Uterus (tissue), 3 donors: ENCODE measurements at regions not wholly inside any gene's neighbourhood (a gene's known extent, or its start where the extent isn't known, plus 50 kb on each side); places are given as distances from the start of the nearest gene placed in this dataset.

ENCODE experiments used
- DNase-seq, 2 donors: peaks; one replicate each; pipeline ENCODE4 v3.0.0-alpha.2; 2019 to 2020
- H3K27ac ChIP-seq, 2 donors: fragments of 200-600 bp; sonication (generic); 1 replicate in 1 of 2; 2 replicates in 1 of 2; pipeline ENCODE4 v1.5.1; 2016 to 2018
- H3K27me3 ChIP-seq, 2 donors: fragments of 200-600 bp; sonication (generic); one replicate each; pipeline ENCODE4 v1.5.1; 2018 to 2019; ENCODE audit warnings: control low read depth in 1 of 2
- H3K36me3 ChIP-seq, 2 donors: fragments of 200-600 bp; sonication (generic); one replicate each; pipeline ENCODE4 v1.5.1; 2019; ENCODE audit warnings: control low read depth in 1 of 2
- H3K4me1 ChIP-seq, 2 donors: fragments of 200-600 bp; sonication (generic); one replicate each; pipeline ENCODE4 v1.5.1; 2018 to 2019; ENCODE audit warnings: control low read depth in 1 of 2
- H3K4me3 ChIP-seq, 2 donors: fragments of 200-600 bp; sonication (generic); 1 replicate in 1 of 2; 2 replicates in 1 of 2; pipeline ENCODE4 v1.5.1; 2018 to 2019; ENCODE audit warnings: mild to moderate bottlenecking in 1 of 2
- H3K9me3 ChIP-seq, 2 donors: fragments of 200-600 bp; sonication (generic); one replicate each; pipeline ENCODE4 v1.5.1; 2019; ENCODE audit warnings: control low read depth in 1 of 2
- POLR2A ChIP-seq, 2 donors: fragments of 450-650 bp; IDR thresholded peaks; one replicate each; pipeline ENCODE4 v1.6.1; 2016; ENCODE audit warnings: antibody characterized with exemption in 2 of 2, mild to moderate bottlenecking in 1 of 2, moderate library complexity in 1 of 2
- intact Hi-C: fragments of 100-400 bp; cut with DNase I; formaldehyde crosslinking; loops from one replicate; pipeline ENCODE4 v1.15.1; 2023; ENCODE audit warnings: low total_unique reads
- TF ChIP-seq, protein P1 (sequence below), 4 experiments: fragments of 200-600 bp in 2 of 4; fragments of 450-650 bp in 2 of 4; sonication (generic) in 2 of 4; IDR thresholded peaks; one replicate each; pipeline ENCODE4 v1.5.1; 2016 to 2019; ENCODE audit warnings: antibody characterized with exemption in 4 of 4, mild to moderate bottlenecking in 2 of 4, moderate library complexity in 1 of 4
- donor health status: DM: yes; HTN: yes; CAD: no.

DNA sequence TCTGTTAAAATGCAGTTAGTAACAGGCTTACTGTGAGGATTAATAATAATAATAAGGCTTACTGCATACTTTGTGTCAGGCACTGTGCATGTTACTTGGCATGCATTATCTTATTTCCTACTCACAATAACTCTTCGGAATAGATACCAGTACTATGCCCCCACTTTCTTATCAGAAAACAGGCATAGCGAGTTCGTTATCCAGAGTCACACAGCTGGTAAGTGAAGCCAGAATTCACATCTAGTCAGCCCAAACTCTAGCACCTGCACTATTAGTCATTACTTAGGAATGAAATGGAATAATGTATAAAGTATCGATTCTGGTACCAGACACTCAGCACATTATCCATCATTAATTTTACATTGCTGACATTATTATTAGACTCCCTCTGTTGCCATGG, 155.7 kb upstream of the BLID start:
- no peaks in the 10 kb centered on the region for H3K4me1 ChIP-seq
- no peaks in the 10 kb centered on the region for H3K9me3 ChIP-seq
- DNase-seq: no peak
- intact Hi-C loops: no loop called here
- no peak for TF ChIP-seq POLR2A (IDR thresholded peaks at IDR 0.05)
- TF ChIP-seq, protein P1, sequence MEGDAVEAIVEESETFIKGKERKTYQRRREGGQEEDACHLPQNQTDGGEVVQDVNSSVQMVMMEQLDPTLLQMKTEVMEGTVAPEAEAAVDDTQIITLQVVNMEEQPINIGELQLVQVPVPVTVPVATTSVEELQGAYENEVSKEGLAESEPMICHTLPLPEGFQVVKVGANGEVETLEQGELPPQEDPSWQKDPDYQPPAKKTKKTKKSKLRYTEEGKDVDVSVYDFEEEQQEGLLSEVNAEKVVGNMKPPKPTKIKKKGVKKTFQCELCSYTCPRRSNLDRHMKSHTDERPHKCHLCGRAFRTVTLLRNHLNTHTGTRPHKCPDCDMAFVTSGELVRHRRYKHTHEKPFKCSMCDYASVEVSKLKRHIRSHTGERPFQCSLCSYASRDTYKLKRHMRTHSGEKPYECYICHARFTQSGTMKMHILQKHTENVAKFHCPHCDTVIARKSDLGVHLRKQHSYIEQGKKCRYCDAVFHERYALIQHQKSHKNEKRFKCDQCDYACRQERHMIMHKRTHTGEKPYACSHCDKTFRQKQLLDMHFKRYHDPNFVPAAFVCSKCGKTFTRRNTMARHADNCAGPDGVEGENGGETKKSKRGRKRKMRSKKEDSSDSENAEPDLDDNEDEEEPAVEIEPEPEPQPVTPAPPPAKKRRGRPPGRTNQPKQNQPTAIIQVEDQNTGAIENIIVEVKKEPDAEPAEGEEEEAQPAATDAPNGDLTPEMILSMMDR (IDR thresholded peaks at IDR 0.05): no peak
- no peak overlapping the region for H3K27ac ChIP-seq
- no peak overlapping the region for H3K4me3 ChIP-seq
- H3K36me3 ChIP-seq: no peaks in the 10 kb centered on the region
- H3K27me3 ChIP-seq: no peaks in the 10 kb centered on the region

DNA sequence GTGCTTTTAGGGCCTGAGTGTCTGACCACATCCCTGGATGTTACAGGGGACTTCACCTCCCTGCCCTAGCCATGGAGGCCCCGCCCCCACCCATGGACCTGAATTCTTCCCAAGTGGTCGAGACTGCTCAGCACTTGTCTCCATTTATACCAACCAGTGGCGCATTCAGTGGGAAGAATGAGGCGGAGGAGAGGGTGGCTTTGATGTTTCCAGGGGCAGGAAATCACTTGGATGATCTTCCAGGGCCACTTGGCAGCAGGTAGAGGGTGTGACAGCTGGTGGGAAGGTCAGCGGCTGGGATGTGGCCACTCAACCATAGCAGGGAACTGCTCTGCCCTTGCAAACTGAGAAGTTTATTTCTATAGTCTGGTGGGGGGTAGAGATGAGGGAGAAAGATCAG, 155.1 kb upstream of the BLID start:
- no peak for DNase-seq
- intact Hi-C loops: no loop called here
- no peaks in the 10 kb centered on the region for H3K36me3 ChIP-seq

DNA sequence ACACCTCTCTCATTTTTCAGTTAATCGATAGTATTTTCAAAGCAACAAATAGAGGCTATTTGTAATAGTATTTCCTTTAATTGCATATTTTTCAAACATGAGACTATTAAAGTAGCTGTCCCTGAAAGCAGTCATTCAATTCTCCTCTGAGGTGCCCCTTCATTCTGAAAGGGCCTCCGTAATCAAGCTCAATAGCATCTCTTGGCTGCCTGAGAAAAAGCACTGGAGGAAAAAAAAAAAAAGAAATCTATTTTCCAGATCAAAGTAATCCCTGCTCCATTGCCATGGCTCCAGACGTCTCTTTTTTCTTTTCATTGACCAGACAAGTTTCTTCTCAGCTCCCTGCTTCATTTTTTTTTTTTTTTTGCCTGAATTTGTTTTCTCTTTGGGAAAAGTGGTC, 154.5 kb upstream of the BLID start:
- no peak for DNase-seq
- Histone ChIP-seq H3K27me3 (no peaks in the 10 kb centered on the region), H3K9me3 (no peaks in the 10 kb centered on the region), H3K4me1 (no peaks in the 10 kb centered on the region), H3K27ac (no peak overlapping the region), H3K36me3 (no peaks in the 10 kb centered on the region), H3K4me3 (no peak overlapping the region)
- intact Hi-C loops: no loop called here
- TF ChIP-seq, protein P1 (IDR thresholded peaks at IDR 0.05): no peak
- TF ChIP-seq POLR2A (IDR thresholded peaks at IDR 0.05): no peak

More for the DNA sequence above, 155.1 kb upstream of the BLID start:
- no peak for TF ChIP-seq POLR2A (IDR thresholded peaks at IDR 0.05)
- TF ChIP-seq, protein P1 (IDR thresholded peaks at IDR 0.05): no peak
- H3K4me3 ChIP-seq: no peak overlapping the region
- H3K27me3 ChIP-seq: no peaks in the 10 kb centered on the region
- no peaks in the 10 kb centered on the region for H3K9me3 ChIP-seq
- no peak overlapping the region for H3K27ac ChIP-seq
- no peaks in the 10 kb centered on the region for H3K4me1 ChIP-seq

DNA sequence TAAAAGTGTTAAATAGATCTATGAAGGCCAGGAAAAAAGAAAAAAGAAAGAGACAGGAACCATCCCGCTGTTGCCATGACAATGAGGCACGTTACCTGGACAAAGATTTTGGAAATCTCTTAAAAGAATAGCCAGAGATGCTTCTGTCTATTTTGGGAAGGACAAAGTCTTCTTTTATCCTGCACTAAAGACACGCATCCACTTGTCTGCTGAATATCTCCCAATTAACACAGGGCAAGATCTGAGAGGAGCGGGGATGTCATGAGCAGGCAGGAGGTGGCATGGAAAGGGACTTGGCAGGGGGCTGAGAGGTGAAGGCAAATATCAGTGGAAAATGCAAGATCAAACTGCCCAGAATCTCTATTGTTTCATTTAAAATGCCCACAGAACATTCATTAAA, 153.8 kb upstream of the BLID start:
- Histone ChIP-seq H3K4me1 (no peaks in the 10 kb centered on the region), H3K27me3 (no peaks in the 10 kb centered on the region), H3K4me3 (no peak overlapping the region), H3K27ac (no peak overlapping the region), H3K36me3 (no peaks in the 10 kb centered on the region), H3K9me3 (no peaks in the 10 kb centered on the region)
- no peak for TF ChIP-seq POLR2A (IDR thresholded peaks at IDR 0.05)
- TF ChIP-seq, protein P1 (IDR thresholded peaks at IDR 0.05): no peak
- intact Hi-C loops: no loop called here
- DNase-seq: no peak

DNA sequence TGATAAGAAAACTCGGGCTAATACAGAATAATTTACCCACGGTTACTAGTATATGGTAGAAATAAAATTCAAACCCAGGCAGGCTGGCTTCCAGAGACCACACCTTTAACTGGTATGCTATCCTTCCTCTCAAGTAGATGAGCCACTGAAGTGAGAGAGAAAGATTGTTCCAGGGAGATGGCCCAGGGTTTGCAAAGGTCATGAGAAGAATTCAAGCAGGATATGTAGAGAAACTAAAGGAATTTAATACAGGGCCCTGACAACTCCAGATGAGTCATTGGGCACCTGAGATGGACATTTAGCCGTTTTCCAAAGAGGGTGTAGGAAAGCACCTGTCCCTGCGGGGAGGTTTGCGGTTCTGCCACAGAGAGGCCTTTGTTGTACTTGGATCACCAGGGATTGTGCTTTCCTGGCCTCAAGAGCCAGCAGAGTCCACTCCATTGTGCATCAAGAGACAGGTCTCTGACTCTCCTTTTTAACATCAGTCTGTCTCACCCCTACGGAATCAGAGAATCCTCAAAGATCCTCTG, 152.7 kb upstream of the BLID start:
- no peaks in the 10 kb centered on the region for H3K27me3 ChIP-seq
- no peaks in the 10 kb centered on the region for H3K36me3 ChIP-seq
- H3K9me3 ChIP-seq: no peaks in the 10 kb centered on the region
- TF ChIP-seq POLR2A (IDR thresholded peaks at IDR 0.05): no peak
- TF ChIP-seq, protein P1 (IDR thresholded peaks at IDR 0.05): no peak
- H3K27ac ChIP-seq: no peak overlapping the region
- intact Hi-C loops: no loop called here
- no peak for DNase-seq
- H3K4me3 ChIP-seq: no peak overlapping the region
- H3K4me1 ChIP-seq: no peaks in the 10 kb centered on the region
